GM12878 (cell line): ENCODE measurements at regions not wholly inside any gene's neighbourhood (a gene's known extent, or its start where the extent isn't known, plus 50 kb on each side); places are given as distances from the start of the nearest gene placed in this dataset.

Experiments
- CTCF ChIP-seq, 3 experiments: IDR thresholded peaks in 2 of 3; conservative IDR thresholded peaks in 1 of 3; 2 replicates each; pipeline ENCODE4 v1.5.1; 2011; ENCODE audit warnings: low read depth in 3 of 3, low read length in 3 of 3, mild to moderate bottlenecking in 3 of 3, control low read depth in 2 of 3, moderate library complexity in 2 of 3, inconsistent platforms in 1 of 3, mixed read lengths in 1 of 3; ENCODE audit not compliant: control insufficient read depth in 2 of 3, insufficient read depth in 1 of 3; ENCODE audit errors: extremely low read depth in 1 of 3
- POLR2A ChIP-seq: IDR thresholded peaks from 2 replicates; pipeline ENCODE4 v1.6.1; 2011; ENCODE audit warnings: low read depth, mild to moderate bottlenecking, low read length
- POLR2AphosphoS5 ChIP-seq: IDR thresholded peaks from 2 replicates; pipeline ENCODE4 v1.6.1; 2011; ENCODE audit warnings: mild to moderate bottlenecking, low read length, inconsistent platforms
- RFX5 ChIP-seq: IDR thresholded peaks from 2 replicates; pipeline ENCODE4 v1.6.1; 2011; ENCODE audit warnings: low read depth, low read length, improper control_type of control experiment
- SP1 ChIP-seq: IDR thresholded peaks from one replicate; pipeline ENCODE4 v1.6.1; 2011; ENCODE audit warnings: low read depth, low read length
- SUZ12 ChIP-seq: fragments of 200-600 bp; sonication (generic); IDR thresholded peaks from one replicate; pipeline ENCODE4 v1.6.1; 2018; ENCODE audit warnings: antibody characterized with exemption, mild to moderate bottlenecking; ENCODE audit not compliant: unreplicated experiment
- ZNF274 ChIP-seq: IDR thresholded peaks from one replicate; pipeline ENCODE4 v1.8.0; 2011; ENCODE audit not compliant: insufficient read length, insufficient read depth
- TF ChIP-seq, protein P1 (sequence below): IDR thresholded peaks from 2 replicates; pipeline ENCODE4 v1.6.1; 2011; ENCODE audit warnings: mild to moderate bottlenecking, low read depth, low read length, moderate library complexity; ENCODE audit not compliant: insufficient replicate concordance
- TF ChIP-seq, protein P2 (sequence below): fragments of 450-650 bp; IDR thresholded peaks from 2 replicates; pipeline ENCODE4 v1.6.1; 2018; ENCODE audit warnings: borderline replicate concordance, mild to moderate bottlenecking; ENCODE audit not compliant: partially characterized antibody

GRCh38 chr5:86671536-86671935 is 53.8 kb downstream of the COX7C start:
- TF ChIP-seq ZNF274 = no peak
- TF ChIP-seq, protein P1, sequence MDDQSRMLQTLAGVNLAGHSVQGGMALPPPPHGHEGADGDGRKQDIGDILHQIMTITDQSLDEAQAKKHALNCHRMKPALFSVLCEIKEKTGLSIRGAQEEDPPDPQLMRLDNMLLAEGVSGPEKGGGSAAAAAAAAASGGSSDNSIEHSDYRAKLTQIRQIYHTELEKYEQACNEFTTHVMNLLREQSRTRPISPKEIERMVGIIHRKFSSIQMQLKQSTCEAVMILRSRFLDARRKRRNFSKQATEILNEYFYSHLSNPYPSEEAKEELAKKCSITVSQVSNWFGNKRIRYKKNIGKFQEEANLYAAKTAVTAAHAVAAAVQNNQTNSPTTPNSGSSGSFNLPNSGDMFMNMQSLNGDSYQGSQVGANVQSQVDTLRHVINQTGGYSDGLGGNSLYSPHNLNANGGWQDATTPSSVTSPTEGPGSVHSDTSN = no peak
- TF ChIP-seq SUZ12 = no peak
- TF ChIP-seq POLR2A = no peak
- no peak for TF ChIP-seq CTCF (IDR thresholded peaks at IDR 0.05 in 2 of 3, conservative IDR thresholded peaks at IDR 0.05 in 1 of 3; ENCODE audit: control insufficient read depth in 2 of 3, extremely low read depth in 1 of 3, insufficient read depth in 1 of 3, low read depth in 3 of 3, low read length in 3 of 3)
- no peak for TF ChIP-seq RFX5
- TF ChIP-seq, protein P2, sequence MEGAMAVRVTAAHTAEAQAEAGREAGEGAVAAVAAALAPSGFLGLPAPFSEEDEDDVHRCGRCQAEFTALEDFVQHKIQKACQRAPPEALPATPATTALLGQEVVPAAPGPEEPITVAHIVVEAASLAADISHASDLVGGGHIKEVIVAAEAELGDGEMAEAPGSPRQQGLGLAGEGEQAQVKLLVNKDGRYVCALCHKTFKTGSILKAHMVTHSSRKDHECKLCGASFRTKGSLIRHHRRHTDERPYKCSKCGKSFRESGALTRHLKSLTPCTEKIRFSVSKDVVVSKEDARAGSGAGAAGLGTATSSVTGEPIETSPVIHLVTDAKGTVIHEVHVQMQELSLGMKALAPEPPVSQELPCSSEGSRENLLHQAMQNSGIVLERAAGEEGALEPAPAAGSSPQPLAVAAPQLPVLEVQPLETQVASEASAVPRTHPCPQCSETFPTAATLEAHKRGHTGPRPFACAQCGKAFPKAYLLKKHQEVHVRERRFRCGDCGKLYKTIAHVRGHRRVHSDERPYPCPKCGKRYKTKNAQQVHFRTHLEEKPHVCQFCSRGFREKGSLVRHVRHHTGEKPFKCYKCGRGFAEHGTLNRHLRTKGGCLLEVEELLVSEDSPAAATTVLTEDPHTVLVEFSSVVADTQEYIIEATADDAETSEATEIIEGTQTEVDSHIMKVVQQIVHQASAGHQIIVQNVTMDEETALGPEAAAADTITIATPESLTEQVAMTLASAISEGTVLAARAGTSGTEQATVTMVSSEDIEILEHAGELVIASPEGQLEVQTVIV = no peak
- no peak for TF ChIP-seq SP1
- no peak for TF ChIP-seq POLR2AphosphoS5
